ENCODE measurements at regions not wholly inside any gene's neighbourhood (a gene's known extent, or its start where the extent isn't known, plus 50 kb on each side); places are given as distances from the start of the nearest gene placed in this dataset.

DNA sequence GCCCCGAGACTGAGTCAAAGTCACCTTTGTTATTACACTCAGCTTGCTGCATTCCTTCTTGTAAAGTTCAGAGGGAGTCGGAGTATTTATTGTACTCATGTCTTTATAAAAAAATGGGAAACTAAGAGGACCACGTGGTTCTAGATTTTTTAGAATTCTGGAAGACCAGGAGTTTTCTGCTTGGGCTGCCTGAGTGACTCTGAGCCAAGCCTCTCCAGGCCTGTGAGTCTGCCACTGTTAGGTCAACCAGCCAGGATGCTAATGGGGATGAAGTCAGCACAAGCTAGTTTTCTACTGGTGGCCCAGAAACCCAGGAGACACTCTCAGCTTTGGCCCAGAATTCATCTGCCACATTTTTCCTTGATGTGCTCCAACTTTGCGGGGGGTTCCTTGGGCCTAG lies 453.5 kb upstream of the SULF2 start:
- CTCF ChIA-PET = no interaction called here
- H3K27me3 Mint-ChIP-seq (ENCODE audit: insufficient read depth, unreplicated experiment) = peaks cover 13% of the 10 kb centered on the region
- POLR2A ChIA-PET = no interaction called here
- H3K9me3 Mint-ChIP-seq (ENCODE audit: unreplicated experiment) = no peaks in the 10 kb centered on the region
- BruUV-seq (replicated peaks) = no TSS peak
- no peak for DNase-seq (ENCODE audit: unreplicated experiment)
- intact Hi-C loops (cut with micrococcal nuclease) = no loop called here
- no peak overlapping the region for H3K27ac Mint-ChIP-seq (ENCODE audit: low read depth, unreplicated experiment)
- H3K4me1 Mint-ChIP-seq (ENCODE audit: insufficient read depth, unreplicated experiment) = no peaks in the 10 kb centered on the region
- H3K4me3 Mint-ChIP-seq (ENCODE audit: unreplicated experiment) = no peak overlapping the region
- no peaks in the 10 kb centered on the region for H3K36me3 Mint-ChIP-seq (ENCODE audit: insufficient read depth, unreplicated experiment)
- TF ChIP-seq, protein P1, sequence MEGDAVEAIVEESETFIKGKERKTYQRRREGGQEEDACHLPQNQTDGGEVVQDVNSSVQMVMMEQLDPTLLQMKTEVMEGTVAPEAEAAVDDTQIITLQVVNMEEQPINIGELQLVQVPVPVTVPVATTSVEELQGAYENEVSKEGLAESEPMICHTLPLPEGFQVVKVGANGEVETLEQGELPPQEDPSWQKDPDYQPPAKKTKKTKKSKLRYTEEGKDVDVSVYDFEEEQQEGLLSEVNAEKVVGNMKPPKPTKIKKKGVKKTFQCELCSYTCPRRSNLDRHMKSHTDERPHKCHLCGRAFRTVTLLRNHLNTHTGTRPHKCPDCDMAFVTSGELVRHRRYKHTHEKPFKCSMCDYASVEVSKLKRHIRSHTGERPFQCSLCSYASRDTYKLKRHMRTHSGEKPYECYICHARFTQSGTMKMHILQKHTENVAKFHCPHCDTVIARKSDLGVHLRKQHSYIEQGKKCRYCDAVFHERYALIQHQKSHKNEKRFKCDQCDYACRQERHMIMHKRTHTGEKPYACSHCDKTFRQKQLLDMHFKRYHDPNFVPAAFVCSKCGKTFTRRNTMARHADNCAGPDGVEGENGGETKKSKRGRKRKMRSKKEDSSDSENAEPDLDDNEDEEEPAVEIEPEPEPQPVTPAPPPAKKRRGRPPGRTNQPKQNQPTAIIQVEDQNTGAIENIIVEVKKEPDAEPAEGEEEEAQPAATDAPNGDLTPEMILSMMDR (IDR thresholded peaks at IDR 0.05; ENCODE audit: unreplicated experiment) = no peak

DNA sequence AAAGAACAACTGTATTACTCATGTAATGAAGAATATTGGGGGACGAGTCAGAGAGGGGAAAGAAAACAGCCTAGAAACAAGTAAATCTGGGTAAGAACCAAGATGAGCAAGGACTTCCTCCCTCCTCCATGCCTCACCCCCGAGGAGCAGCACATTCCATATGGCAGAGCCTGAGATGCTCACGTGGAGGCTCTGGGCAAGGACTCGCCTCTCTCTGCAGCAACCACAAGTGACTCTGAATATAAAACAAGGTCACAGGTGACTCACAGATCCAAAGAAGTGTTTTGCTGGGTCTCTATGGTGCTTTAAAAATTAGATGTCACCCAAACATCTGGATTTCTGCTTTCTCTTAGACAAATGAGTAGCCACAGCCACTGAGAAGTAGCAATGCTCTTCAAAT lies 453.0 kb upstream of the SULF2 start:
- DNase-seq (ENCODE audit: unreplicated experiment) = no peak
- BruUV-seq (replicated peaks) = no TSS peak

DNA sequence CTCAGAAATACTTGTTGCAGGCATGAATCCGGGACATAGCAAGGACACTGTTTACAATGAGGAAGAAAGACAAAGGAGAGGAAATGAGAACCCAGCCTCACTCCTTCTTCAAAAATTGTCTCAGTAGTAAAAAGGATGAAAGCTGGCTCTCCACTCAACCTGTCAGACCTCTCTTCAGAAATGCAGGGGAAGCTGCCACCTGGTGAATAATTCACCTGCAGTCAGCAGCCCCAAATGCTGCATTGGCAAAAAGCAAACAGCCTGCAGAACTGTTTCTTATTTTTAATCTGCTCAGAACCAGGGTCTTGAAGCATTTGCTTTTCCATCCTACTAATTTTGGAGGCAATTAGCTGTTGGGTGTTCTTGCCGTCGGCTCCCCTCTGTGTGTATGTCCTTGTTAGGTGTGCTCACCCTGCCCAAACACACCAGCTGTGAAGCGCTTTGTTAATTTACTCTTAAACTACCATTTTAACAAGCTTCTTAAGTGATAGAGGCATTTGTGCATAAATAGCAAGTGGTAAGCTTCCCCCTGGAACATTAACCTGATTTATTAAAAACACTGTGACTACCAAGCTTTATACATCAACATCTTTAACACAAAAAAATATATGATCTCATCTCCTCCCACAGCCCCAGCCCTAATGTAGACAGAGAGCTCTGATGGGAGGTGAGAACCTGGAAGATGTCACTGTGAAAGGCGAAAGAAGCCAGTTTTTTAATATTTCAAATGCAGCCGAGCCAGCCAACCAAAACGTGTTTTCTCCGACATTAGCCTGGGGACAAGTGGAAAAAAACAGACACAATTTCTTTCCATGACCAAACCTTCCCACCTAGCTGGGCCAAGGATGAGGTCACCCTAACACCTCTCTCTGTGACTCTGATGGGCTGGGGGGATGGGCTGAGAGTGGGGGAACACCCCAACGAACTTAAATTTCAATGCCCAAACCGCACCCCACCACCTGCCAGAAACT lies 451.0 kb upstream of the SULF2 start:
- TF ChIP-seq, protein P1 (IDR thresholded peaks at IDR 0.05; ENCODE audit: unreplicated experiment) = no peak
- no peaks in the 10 kb centered on the region for H3K36me3 Mint-ChIP-seq (ENCODE audit: insufficient read depth, unreplicated experiment)
- no peaks in the 10 kb centered on the region for H3K27me3 Mint-ChIP-seq (ENCODE audit: insufficient read depth, unreplicated experiment)
- ChIA-PET CTCF (interaction anchor here (0.6 to 1.4 kb wide), 2 partner anchors 158 to 384 kb away, joined by 3 to 4 read pairs; no protein-coding TSS in a partner anchor), POLR2A (interaction anchor here (0.7 to 0.8 kb wide), 2 partner anchors 9 to 16 kb away, joined by 3 read pairs; no protein-coding TSS in a partner anchor)
- DNase-seq (ENCODE audit: unreplicated experiment) = no peak
- H3K4me1 Mint-ChIP-seq (ENCODE audit: insufficient read depth, unreplicated experiment) = no peaks in the 10 kb centered on the region
- no peak overlapping the region for H3K4me3 Mint-ChIP-seq (ENCODE audit: unreplicated experiment)
- intact Hi-C loops (cut with micrococcal nuclease) = no loop called here
- BruUV-seq (replicated peaks) = no TSS peak
- H3K27ac Mint-ChIP-seq (ENCODE audit: low read depth, unreplicated experiment) = no peak overlapping the region
- H3K9me3 Mint-ChIP-seq (ENCODE audit: unreplicated experiment) = peaks cover 8% of the 10 kb centered on the region

More for the DNA sequence above, 453.0 kb upstream of the SULF2 start:
- Mint-ChIP-seq H3K4me3 (ENCODE audit: unreplicated experiment) (no peak overlapping the region), H3K27me3 (ENCODE audit: insufficient read depth, unreplicated experiment) (peaks cover 13% of the 10 kb centered on the region), H3K36me3 (ENCODE audit: insufficient read depth, unreplicated experiment) (no peaks in the 10 kb centered on the region), H3K27ac (ENCODE audit: low read depth, unreplicated experiment) (no peak overlapping the region), H3K9me3 (ENCODE audit: unreplicated experiment) (no peaks in the 10 kb centered on the region), H3K4me1 (ENCODE audit: insufficient read depth, unreplicated experiment) (no peaks in the 10 kb centered on the region)
- intact Hi-C loops (cut with micrococcal nuclease) = no loop called here
- ChIA-PET POLR2A (no interaction called here), CTCF (no interaction called here)
- TF ChIP-seq, protein P1 (IDR thresholded peaks at IDR 0.05; ENCODE audit: unreplicated experiment) = no peak

DNA sequence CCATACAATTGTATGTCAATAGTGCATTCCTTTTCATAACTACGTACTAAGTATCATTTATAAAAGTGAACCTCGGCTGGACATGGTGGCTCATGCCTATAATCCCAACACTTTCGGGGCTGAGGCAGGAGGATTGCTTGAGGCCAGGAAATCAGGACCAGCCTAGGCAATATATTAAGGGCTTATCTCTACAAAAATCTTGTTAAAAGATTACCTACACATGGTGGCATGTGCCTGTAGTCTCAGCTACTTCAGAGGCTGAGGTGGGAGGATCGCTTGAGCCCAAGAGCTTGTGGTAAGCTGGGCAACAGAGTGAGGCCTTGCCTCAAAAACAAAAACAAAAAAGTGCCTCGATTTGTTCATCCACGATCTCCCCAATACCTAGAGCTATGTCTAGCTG lies 449.7 kb upstream of the SULF2 start:
- Mint-ChIP-seq H3K27ac (ENCODE audit: low read depth, unreplicated experiment) (no peak overlapping the region), H3K4me1 (ENCODE audit: insufficient read depth, unreplicated experiment) (no peaks in the 10 kb centered on the region), H3K4me3 (ENCODE audit: unreplicated experiment) (no peak overlapping the region), H3K27me3 (ENCODE audit: insufficient read depth, unreplicated experiment) (no peaks in the 10 kb centered on the region), H3K9me3 (ENCODE audit: unreplicated experiment) (peaks cover 14% of the 10 kb centered on the region), H3K36me3 (ENCODE audit: insufficient read depth, unreplicated experiment) (no peaks in the 10 kb centered on the region)
- DNase-seq (ENCODE audit: unreplicated experiment) = no peak
- TF ChIP-seq, protein P1 (IDR thresholded peaks at IDR 0.05; ENCODE audit: unreplicated experiment) = no peak
- intact Hi-C loops (cut with micrococcal nuclease) = no loop called here
- no TSS peak for BruUV-seq (replicated peaks)
- ChIA-PET POLR2A (no interaction called here), CTCF (interaction anchor here (0.6 to 1.2 kb wide), 4 partner anchors 119 to 851 kb away, joined by 3 read pairs; no protein-coding TSS in a partner anchor)

Data from MCF 10A (cell line).